Activated CD4-positive, CD25-positive, alpha-beta regulatory T cell (primary cell): ENCODE measurements at regions not wholly inside any gene's neighbourhood (a gene's known extent, or its start where the extent isn't known, plus 50 kb on each side); places are given as distances from the start of the nearest gene placed in this dataset.

Experiments used
- DNase-seq, 4 experiments: peaks; one replicate each; lab custom pipeline; 2025; lab: John Stamatoyannopoulos, UW

DNA sequence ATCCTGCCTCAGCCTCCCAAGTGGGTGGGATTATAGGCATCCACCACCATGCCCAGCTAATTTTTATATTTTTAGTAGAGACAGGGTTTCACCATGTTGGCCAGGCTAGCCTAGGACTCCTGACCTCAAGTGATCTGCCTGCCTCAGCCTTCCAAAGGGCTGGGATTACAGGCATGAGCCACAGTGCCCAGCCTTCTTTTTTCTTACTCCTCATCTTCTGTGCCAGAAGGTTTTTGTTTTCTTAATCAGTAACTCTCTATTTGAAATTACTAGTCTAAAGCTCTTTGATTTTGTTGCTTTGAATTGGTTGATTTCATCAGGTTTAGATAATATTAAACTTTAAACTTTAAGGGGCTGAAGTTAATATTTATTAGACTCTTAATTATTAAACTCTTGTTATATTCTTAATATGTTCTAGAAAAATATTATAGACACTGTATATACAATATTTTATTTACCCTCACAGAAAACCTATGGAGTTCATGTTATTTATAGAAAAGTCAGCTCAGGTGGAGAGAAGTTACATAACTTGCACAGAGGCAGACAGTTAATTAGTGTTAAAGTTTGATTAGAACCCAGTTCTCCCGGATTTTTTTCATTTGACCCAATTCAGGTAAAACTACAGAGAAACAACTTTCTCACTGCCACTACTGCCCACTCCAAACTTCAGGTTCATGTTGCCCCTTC is 177.4 kb upstream of the SGK1 start:
- DNase-seq, result no peak

DNA sequence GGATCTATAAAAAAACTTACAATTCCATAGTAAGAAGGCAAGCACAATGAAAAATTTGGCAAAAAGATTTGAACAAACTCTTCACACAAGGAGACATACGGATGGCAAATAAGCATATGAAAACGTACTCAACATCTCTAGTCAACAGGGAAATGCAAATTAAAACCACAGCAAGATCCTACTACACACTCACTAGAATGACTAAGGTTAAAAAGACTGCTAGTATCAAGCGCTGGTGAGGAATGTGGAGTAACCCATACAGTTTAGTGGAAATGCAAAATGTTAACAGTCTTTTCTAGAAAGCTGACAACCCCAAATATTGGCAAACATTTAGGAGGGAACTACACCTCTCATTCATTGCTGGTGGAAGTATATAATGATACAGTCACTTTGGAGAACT is 175.9 kb upstream of the SGK1 start:
- no peak for DNase-seq

DNA sequence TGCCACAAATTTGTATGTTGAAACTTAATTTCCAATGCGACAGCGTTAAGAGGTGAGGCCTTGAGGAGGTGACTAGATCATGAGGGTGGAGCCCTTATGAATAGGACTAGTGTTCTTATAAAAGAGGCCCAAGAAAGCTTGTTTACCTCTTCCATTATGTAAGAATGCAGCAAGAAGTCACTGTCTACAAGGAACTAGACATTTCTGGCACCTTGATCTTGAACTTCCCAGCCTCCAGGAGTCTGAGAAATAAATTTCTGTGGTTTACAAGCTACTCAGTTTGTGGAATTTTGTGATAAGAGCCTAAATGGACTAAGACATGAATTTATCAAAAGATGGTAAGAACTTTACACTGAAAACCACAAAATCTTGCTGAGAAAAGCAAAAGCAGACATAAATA is 173.6 kb upstream of the SGK1 start:
- no peak for DNase-seq

DNA sequence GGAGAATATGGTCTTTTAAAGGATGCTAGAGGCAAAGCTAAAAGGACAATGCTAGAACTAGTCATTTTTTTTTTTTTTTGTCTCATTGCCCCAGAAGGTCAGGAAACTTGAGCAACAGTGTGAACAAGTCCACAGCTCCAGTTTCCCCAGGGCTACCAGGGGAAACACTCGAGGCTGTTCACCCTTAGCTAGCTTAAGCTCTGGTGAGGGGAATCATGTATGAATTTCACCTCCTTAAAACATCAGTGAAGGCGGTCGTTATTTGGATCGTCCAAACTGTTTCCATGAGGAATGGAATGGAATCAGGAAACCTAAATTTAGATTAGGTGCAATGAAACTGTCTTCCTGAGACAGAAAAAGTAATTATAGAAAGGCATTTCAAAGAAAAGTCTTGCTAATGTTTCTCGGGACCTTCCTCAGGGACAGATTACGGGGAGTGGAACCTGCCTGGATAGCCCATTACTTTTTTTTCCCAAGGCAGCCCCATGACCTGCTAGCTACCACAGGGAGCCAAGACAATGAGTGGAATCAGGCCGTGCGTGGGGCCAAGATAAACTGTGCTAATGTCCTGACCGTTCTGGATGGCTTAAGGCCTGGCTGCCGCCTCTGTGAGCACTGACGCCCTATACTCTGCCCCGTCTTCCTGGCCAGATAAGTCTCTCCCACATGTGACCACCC is 164.8 kb upstream of the SGK1 start:
- DNase-seq, result no peak

DNA sequence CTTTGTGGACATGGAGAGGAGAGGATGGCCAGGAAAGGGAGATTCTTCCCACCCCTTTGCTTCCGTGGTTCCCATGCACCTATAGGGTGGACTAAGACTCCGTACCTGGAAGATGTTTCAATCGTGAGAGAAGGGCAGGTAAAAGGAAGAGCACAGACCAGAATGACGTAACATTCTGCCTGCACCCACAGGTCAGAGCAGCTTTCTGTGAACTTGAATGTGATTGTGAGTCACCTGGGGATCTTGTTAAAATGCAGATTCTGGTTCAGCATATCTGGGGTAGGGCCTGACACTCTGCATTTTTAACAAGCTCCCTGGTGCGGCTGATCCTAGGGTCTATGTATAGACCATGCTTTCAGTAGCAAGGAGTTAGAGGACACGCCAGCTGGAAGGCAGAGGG is 164.1 kb upstream of the SGK1 start:
- DNase-seq, result no peak

DNA sequence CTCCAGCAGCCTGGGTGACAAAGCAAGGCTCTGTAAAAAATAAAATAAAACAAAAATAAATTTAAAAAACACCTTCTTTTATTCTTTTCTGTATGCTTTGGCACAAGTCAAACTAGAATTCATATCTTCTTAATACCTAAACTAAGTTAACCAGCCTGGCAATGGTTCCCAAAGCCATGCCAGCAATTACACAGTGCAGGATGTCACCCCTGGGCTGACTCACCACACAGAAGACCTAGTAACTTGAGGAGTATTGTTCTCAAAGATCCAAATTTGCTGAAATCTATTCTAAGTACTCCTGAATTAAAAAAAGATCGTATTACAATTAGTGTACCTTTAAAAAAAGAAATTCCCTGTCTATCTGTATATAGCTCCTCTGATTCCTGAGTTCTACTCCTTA is 162.7 kb upstream of the SGK1 start:
- no peak for DNase-seq

DNA sequence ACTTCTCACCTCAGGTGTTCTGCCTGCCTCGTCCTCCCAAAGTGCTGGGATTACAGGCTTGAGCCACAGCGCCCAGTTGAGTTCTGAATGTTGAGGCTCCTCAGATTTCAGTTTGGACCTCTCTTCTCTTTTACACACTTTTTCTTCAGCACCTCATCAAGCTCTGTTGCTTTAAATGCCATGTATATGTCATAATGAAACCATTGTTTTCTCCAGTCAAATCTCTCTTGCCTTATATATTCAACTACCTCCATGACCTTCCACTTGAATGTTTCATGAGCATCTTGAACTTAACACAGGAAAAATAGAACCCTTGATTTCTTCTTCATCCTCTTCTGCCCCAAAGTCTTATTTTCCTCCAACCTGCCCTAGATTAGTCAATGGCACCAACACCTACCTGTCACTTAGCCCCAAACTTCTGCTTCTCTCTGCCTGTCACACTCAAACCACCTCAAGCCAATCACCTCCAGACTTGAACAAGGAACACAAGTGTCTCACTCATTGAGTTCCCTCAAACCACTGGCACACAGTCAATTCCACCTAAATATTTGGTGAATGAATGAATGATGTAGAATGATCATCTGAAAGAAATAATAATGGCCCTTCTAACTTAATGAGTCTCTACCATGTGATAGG is 161.0 kb upstream of the SGK1 start:
- DNase-seq, result no peak

DNA sequence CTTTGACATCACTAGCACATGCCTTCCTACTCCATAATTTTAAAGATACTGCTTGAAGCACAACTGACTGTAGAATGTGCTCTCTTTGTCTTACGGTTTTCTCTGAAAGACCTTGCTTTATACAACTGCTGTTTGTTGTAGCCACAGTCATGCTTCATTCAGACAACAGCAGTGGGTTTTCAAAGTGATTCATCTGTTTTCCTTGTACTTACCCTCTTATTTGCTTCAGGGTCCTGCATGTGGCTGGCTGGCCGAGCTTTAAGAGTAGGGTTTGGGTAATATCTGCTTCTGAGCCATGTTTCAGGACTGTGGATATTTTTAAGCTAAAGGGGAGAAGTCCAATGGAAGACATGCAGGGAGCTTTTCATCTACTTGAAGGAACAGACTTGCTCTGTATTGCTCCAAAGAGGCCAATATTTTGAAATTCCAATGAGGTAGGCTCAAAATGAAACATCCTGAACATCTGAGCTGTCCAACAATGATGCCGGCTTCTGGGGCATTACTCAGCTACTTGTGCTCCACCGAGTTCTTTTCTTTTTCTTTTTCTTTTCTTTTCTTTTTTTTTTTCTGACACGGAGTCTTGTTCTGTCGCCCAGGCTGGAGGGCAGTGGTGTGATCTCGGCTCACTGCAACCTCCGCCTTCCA is 160.2 kb upstream of the SGK1 start:
- DNase-seq, result no peak

DNA sequence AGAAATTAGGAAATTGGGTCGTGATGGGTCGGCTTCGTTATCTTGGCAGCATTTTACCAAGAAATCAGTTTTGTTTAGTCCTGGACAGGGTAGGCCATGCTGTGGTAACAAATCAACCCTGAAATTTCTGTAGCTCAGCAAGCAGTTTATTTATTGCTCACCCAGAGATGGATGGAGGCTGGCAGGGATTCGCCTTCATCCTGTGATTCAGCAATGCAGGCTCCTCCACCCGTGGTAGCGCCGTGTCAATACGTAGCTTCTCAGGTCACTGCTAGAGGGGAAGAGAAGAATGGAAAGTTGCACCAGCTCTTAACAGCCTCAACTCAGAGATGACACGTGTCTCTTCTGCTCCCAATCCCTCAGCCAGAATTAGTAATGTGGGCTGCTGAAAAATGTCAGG is 157.0 kb upstream of the SGK1 start:
- DNase-seq, result no peak

DNA sequence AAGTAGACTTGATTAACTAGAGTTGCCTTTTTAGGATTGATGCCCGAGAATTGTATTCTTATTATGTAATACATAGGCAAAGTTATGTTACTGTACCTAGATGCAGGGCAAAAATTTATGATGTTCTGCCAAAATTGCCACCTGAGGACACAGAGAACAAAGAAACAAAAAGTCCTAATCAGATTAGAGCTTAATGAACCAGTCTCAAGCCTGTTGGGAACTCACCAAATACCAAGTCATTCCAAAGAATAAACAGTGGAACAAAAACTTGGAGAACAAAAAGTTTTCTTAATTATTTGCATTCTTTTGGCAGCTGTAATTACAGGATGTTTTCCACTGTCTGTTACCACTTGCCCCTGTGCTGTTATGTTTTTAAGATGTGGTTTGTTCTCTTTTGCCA is 154.7 kb upstream of the SGK1 start:
- DNase-seq, result no peak

DNA sequence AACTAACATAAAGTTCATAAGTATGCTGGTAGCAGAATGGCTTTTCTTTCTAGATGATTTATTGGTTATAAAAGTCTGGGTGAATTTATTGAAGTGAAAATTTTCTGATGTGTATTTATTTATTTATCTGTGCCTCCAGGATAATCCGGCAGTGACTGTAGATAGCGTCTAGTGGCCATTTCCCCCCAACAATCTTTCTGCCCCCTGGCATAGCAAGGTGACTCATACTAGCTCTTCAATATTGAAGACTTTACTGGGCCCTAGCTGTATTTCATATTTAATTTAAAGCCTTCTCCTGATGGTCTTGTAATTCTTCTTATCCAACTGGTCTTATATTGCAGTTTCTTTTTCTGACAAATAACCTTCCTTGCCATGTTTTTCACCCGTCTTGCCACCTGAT is 154.1 kb upstream of the SGK1 start:
- no peak for DNase-seq

DNA sequence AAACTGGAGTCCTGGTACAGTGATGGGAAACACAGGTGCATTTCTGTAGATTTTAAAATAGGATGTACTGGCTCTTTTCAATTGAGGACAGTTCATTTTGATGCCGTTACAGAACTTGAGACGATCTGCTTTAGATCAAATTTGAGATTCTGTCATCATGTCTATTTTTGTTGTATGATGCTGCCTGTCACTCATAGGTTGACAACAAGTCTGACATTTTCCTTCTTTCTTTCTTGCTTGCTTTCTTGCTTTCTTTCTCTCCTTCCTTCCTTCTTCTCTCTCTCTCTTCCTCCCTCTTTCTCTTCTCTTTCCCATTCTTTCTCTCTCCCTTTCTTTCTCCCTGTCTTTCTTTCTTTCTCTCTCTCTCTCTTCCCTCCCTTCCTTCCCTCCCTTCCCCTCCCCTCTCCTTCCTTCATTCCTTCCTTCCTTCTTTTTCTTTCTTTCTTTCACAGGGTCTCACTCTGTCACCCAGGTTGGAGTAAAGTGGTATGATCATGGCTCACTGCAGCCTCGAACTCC is 152.6 kb upstream of the SGK1 start:
- no peak for DNase-seq

DNA sequence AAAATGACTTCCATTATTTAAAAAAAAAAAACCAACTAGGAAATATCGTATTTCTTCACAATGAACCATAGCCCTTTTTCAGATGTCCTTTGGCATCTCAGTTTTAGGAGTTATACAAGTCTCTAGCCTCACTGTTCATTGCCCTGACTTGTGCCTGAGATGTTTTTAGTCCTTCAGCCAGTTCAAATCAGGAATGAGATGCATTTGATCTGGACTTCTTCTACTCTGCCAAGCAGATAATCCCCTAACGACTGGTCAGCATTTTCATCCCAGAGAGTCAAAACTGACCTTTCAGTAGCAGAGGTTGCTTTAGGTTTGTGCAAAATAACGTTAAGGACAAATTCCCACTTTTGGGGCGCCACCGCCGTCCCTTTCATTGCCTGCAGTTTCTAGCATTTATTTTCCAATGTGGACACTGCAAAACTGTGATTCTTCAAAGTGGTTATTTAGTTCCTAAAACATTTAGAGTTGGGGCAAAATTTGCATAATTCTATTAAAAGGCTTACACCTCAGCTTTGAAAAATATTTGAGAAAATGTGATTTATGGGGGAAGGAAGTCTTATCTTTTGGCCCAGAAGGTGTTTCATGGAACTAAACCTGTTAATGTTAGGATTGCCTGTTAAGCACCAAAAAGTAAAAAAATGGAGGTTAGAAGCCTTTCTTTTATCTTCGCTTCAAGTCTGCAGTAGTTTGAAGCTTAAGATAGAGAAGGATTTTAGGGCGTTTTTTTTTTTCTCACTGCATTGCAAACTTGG is 152.0 kb upstream of the SGK1 start:
- no peak for DNase-seq

DNA sequence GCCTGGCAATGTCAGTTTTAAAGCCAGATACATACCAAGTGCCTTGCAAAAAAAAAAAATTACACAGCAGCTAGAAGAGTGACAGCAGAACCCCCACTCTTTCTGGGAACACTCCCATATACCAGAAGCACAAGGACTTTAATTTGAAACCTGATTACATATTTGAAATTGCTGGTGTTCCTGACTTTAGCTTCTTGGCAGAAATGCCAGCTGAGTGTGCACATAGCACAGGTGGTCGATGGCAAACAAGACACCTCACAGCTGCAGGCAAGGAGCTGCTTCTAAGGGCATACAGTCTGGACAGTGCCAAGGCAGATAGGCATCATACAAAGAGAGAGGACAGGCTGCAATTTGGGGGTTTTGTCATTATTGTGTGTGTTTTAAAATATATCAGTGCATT is 150.7 kb upstream of the SGK1 start:
- no peak for DNase-seq

DNA sequence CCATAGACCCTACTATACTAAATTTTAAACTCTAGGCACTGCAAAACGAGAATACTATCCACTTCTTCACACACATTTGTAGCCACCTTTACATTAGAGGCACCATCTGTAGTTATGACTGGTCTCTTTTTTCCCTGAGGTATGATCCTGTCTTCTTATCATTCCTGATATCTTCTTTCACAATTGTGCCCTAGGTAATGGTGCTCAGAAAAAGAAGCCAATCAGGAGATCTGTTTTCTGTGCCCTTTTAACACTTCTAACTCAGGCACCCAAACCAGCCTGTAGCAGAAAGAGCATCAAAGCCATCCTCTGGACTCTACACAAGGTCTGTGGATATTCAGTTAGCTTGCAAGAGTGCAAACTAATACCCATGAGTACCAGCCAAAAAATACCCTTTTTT is 149.7 kb upstream of the SGK1 start:
- DNase-seq, result no peak

DNA sequence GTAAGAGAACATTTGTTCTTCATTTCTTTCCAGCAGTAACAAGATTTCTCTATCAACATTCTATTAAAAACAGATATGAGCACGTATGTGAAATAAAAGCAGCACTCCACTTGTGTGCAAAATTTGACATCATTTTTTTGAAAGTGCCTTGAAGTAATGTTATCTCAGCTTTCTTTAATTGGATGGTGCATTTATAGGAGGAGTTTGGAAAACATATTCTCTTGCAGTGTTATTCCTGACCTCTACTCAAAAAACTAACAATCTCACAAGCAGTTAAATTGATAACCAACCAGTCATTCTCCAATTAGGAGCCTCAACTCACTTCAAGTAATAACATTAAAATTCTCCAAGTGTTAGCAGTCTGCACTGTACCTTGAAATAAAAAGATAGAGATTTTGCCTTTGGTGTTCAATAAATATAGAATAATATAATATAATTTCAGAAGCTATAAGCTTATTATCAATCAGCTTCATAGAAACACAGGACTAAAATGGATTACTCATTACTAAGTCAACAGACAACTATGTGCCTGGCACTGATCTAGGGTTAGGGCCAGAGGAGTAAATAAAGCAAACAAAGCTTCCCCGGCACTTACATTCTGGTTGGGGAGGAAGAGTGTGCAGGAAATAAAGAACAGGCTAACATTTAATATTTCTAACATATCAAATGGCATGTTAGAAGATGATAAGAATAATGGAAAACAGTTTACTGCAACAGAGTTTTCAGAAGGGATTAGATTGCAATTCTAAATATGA is 149.0 kb upstream of the SGK1 start:
- DNase-seq, result no peak

DNA sequence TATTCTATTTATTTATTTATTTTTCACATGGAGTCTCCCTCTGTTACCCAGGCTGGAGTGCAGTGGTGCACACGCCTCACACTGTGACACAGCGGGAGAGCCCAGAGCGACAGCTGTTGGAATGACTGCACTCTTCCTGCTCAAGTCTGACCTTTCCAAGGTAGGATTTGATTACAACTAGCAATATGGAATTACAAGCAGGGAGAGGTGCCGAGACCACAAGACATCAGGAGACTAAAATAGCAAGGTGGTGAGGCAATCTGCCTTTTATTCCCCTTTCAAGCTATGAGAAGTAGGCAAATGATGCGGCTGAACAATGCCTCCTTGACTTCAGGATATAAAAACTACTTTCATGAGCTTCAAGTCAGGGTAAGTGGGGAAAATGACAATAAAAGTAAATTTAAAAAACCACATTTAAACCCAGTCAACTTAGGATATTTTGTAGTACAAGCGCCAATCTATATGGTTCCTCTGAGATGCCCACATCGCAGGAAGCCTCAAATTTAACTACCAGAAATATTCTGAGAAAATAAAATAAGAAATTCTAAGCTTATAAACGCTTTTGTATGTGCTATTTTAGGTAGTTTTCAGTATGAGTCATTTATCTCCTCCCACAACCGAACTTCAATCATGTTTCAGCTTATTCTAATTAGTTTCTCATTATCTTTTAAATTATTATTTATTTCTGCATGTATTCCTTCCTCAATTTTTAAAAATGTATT is 146.9 kb upstream of the SGK1 start:
- no peak for DNase-seq

DNA sequence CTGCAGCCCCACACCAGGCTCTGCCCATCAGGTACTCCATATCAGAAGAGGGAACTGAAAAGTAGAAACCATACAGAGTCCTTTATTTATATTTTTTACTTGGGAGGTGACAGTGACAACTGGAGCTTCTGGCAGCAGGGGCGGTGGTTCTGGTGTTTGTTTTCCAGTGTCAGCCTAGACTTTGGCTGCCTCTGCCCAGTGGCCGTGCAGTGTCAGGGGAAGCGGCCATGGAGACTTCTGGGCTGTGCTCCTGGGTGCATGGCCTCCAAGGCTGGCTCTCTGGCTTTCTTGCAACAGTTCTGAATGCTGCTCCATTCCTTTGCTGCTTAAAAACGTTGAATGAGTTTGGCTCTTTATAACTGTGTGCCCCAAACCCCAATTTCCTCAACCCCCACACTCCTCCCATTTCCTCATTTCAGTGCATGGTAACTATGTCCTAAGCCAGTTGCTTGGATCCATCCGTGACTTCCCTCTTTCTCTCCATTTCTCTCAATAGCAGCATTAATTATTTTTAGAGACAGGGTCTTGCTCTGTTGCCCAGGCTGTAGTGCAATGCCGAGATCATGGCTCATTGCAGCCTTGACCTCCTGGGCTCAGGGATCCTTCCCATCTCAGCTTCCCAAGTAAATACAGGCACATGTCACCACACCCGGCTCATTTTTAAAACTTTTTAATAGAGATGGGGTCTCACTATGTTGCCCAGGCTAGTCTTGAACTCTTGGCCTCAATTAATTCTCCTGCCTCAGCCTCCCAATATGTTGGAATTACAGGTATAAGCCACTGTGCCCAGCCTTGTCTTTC is 141.1 kb upstream of the SGK1 start:
- DNase-seq, result no peak

DNA sequence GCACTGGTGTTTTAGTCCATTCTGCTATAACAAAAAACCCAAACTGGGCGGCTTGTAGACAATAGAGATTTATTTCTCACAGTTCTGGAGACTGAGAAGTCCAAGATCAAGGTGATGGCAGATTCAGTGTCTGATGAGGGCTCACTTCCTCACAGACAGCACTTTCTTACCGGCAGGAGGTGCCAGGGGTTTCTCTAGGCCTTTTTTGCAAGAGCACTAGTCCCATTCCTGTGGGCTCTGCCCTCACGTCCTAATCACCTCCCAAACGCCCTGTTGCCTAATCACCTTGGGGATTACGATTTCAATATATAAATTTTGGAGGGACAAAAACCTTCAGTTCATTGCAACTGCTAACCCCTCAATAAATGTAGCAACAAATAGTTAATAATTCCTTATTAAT is 140.0 kb upstream of the SGK1 start:
- DNase-seq, result no peak

DNA sequence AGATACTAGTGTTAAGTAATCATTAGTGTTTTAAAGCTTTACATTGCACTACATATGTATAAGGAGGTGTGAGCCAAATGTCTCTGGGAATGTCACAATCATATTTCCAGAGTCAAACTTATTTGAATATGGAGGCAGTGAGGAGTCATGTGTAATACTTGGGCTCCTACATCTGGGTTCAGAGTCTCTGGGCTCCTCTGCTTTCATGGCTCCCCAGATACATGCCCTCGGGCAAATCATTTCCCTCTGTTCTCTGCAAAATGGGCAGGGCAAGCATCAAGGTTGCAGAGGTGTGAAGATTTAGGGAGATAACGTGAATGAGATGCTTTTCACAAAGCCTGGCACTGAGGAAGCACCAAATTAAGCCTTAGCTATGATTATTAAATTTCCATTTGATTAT is 138.3 kb upstream of the SGK1 start:
- no peak for DNase-seq
